Esophagus squamous epithelium (tissue), 4 donors: ENCODE measurements at regions not wholly inside any gene's neighbourhood (a gene's known extent, or its start where the extent isn't known, plus 50 kb on each side); places are given as distances from the start of the nearest gene placed in this dataset.

Experiments
- CTCF ChIP-seq, 6 experiments: fragments of 450-650 bp in 4 of 6; fragments of 200-600 bp in 2 of 6; sonication (generic) in 2 of 6; IDR thresholded peaks; one replicate each; pipeline ENCODE4 v1.5.1; 2016 to 2019; ENCODE audit warnings: antibody characterized with exemption in 6 of 6, mild to moderate bottlenecking in 4 of 6, moderate library complexity in 4 of 6
- POLR2A ChIP-seq, 4 donors: fragments of 450-650 bp; IDR thresholded peaks; one replicate each; pipeline ENCODE4 v1.6.1; 2017; ENCODE audit warnings: antibody characterized with exemption in 4 of 4, mild to moderate bottlenecking in 4 of 4, moderate library complexity in 3 of 4

GRCh38 chr11:109818290-109818689, 274.9 kb upstream of the ZC3H12C start:
- no peak for TF ChIP-seq CTCF (IDR thresholded peaks at IDR 0.05)
- TF ChIP-seq POLR2A (IDR thresholded peaks at IDR 0.05), result no peak
